ENCODE measurements at regions not wholly inside any gene's neighbourhood (a gene's known extent, or its start where the extent isn't known, plus 50 kb on each side); places are given as distances from the start of the nearest gene placed in this dataset.

DNA sequence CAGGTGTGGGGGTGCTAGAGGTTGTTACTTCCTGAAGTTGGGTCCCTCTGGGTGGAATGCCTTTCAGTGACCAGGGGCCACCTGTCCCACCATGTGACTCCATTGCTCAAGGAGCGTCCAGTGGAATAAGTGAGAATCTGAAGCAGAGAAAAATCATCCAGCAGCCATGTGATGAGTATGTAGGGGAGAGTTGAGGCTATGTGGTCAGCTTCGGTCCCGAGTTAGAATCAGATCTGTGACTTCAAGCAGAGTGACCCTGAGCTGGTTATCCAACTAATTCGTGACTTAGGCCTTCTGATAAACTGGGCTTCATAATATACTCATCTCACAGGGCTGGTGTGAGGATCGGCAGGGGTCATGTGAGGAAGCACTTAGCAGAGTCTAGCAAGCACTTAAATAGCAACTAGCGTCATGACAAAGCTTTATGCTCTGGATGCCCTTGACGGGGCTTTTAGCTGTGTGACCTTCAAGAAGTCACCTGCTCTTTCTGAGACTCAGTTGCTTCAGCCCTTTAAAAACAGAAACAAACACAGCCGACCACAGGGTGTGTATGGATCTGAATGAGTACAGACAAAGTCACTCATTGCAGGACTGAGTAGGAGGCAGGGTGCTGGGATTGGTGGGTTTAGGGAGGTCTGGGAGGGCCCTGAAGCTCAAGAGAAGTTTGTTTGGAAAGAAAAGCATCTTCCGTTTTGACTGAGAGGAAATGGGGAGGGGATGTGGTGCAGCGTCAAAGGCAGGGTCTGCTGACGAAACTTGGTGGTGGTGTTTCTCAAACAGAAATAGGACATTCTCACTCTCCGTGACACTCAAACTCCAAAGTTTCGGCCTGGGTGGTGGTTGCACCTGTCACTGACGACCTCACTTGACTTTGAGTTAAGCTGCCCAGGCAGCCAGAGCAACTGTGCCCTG is 264.0 kb upstream of the CXCR4 start:
- TF ChIP-seq, protein P1, sequence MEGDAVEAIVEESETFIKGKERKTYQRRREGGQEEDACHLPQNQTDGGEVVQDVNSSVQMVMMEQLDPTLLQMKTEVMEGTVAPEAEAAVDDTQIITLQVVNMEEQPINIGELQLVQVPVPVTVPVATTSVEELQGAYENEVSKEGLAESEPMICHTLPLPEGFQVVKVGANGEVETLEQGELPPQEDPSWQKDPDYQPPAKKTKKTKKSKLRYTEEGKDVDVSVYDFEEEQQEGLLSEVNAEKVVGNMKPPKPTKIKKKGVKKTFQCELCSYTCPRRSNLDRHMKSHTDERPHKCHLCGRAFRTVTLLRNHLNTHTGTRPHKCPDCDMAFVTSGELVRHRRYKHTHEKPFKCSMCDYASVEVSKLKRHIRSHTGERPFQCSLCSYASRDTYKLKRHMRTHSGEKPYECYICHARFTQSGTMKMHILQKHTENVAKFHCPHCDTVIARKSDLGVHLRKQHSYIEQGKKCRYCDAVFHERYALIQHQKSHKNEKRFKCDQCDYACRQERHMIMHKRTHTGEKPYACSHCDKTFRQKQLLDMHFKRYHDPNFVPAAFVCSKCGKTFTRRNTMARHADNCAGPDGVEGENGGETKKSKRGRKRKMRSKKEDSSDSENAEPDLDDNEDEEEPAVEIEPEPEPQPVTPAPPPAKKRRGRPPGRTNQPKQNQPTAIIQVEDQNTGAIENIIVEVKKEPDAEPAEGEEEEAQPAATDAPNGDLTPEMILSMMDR (IDR thresholded peaks at IDR 0.05), result no peak
- TF ChIP-seq POLR2AphosphoS5 (IDR thresholded peaks at IDR 0.05), result no peak
- TF ChIP-seq EP300 (IDR thresholded peaks at IDR 0.05), result no peak
